Type B pancreatic cell (in vitro differentiated cells): ENCODE measurements at regions not wholly inside any gene's neighbourhood (a gene's known extent, or its start where the extent isn't known, plus 50 kb on each side); places are given as distances from the start of the nearest gene placed in this dataset.

Experiments
- DNase-seq: peaks from one replicate; pipeline ENCODE4 v3.0.0; 2021; ENCODE audit warnings: mixed read lengths; ENCODE audit not compliant: unreplicated experiment; ENCODE audit errors: extremely low spot score
- H3K27ac Mint-ChIP-seq: 2 replicates; pipeline ENCODE4 v1.8.0; 2021; ENCODE audit warnings: mild to moderate bottlenecking, mixed read lengths
- H3K27me3 Mint-ChIP-seq: 2 replicates; pipeline ENCODE4 v1.8.0; 2021; ENCODE audit warnings: mixed read lengths
- H3K36me3 Mint-ChIP-seq: 2 replicates; pipeline ENCODE4 v1.8.0; 2021; ENCODE audit warnings: mixed read lengths
- H3K4me1 Mint-ChIP-seq: one replicate; pipeline ENCODE4 v1.8.0; 2021; ENCODE audit warnings: mixed read lengths; ENCODE audit not compliant: unreplicated experiment
- H3K4me3 Mint-ChIP-seq: 2 replicates; pipeline ENCODE4 v1.8.0; 2021; ENCODE audit warnings: mild to moderate bottlenecking, mixed read lengths
- H3K9me3 Mint-ChIP-seq: 2 replicates; pipeline ENCODE4 v1.8.0; 2021; ENCODE audit warnings: mixed read lengths
- TF ChIP-seq, protein P1 (sequence below): fragments of 200-600 bp; sonication (generic); conservative IDR thresholded peaks from 2 replicates; pipeline ENCODE4 v1.5.0; 2021; ENCODE audit warnings: antibody characterized with exemption, mild to moderate bottlenecking

DNA sequence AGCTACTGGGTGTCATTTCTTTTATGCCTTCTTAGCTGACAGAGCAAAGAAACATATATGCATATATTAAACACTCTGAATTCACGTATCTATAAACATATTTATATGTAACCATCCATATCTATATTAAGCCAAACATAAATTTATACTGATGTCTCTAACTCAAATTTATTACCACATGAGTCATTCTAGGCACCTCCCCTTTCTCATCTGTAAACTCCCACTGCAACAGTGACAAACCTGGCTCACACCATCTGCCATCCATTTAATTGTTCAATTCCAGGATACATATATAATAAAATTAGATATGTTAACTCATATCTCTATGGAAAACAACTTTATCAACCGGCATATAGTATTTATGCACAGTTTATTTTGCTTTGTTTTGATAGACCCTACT is 722.3 kb downstream of the SORCS1 start:
- no peaks in the 10 kb centered on the region for H3K27me3 Mint-ChIP-seq
- H3K4me1 Mint-ChIP-seq, result peaks cover 13% of the 10 kb centered on the region
- no peaks in the 10 kb centered on the region for H3K36me3 Mint-ChIP-seq
- H3K27ac Mint-ChIP-seq, result no peak overlapping the region
- no peak overlapping the region for H3K4me3 Mint-ChIP-seq
- TF ChIP-seq, protein P1, sequence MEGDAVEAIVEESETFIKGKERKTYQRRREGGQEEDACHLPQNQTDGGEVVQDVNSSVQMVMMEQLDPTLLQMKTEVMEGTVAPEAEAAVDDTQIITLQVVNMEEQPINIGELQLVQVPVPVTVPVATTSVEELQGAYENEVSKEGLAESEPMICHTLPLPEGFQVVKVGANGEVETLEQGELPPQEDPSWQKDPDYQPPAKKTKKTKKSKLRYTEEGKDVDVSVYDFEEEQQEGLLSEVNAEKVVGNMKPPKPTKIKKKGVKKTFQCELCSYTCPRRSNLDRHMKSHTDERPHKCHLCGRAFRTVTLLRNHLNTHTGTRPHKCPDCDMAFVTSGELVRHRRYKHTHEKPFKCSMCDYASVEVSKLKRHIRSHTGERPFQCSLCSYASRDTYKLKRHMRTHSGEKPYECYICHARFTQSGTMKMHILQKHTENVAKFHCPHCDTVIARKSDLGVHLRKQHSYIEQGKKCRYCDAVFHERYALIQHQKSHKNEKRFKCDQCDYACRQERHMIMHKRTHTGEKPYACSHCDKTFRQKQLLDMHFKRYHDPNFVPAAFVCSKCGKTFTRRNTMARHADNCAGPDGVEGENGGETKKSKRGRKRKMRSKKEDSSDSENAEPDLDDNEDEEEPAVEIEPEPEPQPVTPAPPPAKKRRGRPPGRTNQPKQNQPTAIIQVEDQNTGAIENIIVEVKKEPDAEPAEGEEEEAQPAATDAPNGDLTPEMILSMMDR, result no peak
- peaks cover 4% of the 10 kb centered on the region for H3K9me3 Mint-ChIP-seq
- no peak for DNase-seq

- no peak for DNase-seq
- Mint-ChIP-seq H3K4me1 (peaks cover 13% of the 10 kb centered on the region), H3K27me3 (no peaks in the 10 kb centered on the region), H3K36me3 (no peaks in the 10 kb centered on the region), H3K4me3 (no peak overlapping the region), H3K27ac (no peak overlapping the region), H3K9me3 (no peaks in the 10 kb centered on the region)
- TF ChIP-seq, protein P1, result no peak
Measured at GRCh38 chr10:106440767-106441166, 723.7 kb downstream of the SORCS1 start.

DNA sequence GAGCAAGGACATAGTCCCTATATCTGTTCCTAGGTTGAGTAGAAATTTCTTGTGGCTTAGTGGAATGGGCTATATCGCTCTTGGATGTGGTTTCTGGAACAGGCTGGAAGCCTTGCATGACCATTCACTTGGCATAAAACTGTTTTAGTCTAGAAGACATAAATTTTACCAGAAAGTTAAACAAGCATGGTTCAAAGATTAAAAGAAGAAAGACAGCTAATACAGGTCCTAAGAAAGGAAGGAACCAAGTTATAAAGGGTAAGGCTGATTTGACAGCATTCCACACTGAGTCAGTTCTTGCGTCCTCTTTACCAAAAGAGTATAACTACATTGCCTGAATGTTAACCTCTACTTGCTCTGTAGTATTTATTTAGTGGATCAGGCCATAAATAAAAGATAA is 724.2 kb downstream of the SORCS1 start:
- H3K4me3 Mint-ChIP-seq, result no peak overlapping the region
- peaks cover 13% of the 10 kb centered on the region for H3K4me1 Mint-ChIP-seq
- H3K27ac Mint-ChIP-seq, result no peak overlapping the region
- TF ChIP-seq, protein P1, result no peak
- H3K9me3 Mint-ChIP-seq, result no peaks in the 10 kb centered on the region
- no peaks in the 10 kb centered on the region for H3K36me3 Mint-ChIP-seq
- no peak for DNase-seq
- H3K27me3 Mint-ChIP-seq, result no peaks in the 10 kb centered on the region

GRCh38 chr10:106439366-106439765 is 725.1 kb downstream of the SORCS1 start:
- H3K4me3 Mint-ChIP-seq, result no peak overlapping the region
- H3K9me3 Mint-ChIP-seq, result no peaks in the 10 kb centered on the region
- TF ChIP-seq, protein P1, result no peak
- DNase-seq, result no peak
- no peak overlapping the region for H3K27ac Mint-ChIP-seq
- H3K27me3 Mint-ChIP-seq, result no peaks in the 10 kb centered on the region
- peaks cover 13% of the 10 kb centered on the region for H3K4me1 Mint-ChIP-seq
- H3K36me3 Mint-ChIP-seq, result no peaks in the 10 kb centered on the region

DNA sequence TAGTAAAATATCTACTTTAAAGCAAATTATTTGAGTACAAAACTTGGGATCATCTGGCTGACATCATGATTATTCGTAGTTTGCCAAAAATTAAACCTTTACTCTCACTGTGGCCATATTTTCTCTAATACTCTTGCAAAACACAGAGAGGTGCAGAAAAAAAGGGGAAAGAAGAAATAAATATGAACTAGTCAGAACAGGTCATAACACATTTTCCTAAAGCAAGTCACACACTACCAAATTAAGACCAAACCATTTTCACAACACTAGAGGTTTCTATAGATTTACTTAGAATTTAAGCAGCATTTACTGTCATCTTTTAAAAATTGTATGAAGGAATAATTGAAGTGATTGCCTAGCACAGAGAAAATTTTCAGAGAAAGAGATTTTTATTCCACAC is 726.1 kb downstream of the SORCS1 start:
- no peaks in the 10 kb centered on the region for H3K9me3 Mint-ChIP-seq
- DNase-seq, result no peak
- TF ChIP-seq, protein P1, result no peak
- H3K36me3 Mint-ChIP-seq, result no peaks in the 10 kb centered on the region
- peaks cover 13% of the 10 kb centered on the region for H3K4me1 Mint-ChIP-seq
- H3K4me3 Mint-ChIP-seq, result no peak overlapping the region
- H3K27ac Mint-ChIP-seq, result no peak overlapping the region
- H3K27me3 Mint-ChIP-seq, result no peaks in the 10 kb centered on the region

DNA sequence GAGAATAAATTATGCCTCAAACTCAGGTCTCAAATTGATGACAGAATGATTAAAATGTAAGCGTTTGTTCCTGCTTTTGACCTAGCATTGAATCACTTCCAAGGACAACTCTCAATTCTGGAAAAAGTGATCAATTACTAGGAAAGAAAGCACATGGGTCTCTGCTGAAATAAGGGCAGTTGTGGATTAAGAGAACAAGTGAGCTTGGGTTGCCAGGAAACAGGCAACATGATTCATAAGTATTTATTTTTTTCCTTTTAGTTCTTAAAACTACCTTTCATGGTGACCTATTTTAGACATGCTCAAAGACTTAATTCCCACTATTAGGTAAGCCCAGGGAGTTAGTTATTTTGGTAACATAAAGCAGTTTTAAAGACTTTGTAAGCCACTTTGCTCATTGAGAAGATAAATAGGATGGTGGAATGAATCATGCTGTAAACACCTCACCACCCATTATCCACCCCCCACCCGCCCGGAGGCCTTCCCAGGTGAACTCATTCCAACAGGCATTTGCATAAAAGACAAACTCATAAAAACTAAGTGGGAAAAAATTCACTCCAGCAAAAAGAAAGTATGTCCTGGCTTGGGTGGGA is 728.3 kb downstream of the SORCS1 start:
- TF ChIP-seq, protein P1, result no peak
- no peak for DNase-seq
- peaks cover 13% of the 10 kb centered on the region for H3K4me1 Mint-ChIP-seq
- no peaks in the 10 kb centered on the region for H3K9me3 Mint-ChIP-seq
- no peak overlapping the region for H3K27ac Mint-ChIP-seq
- no peaks in the 10 kb centered on the region for H3K36me3 Mint-ChIP-seq
- no peaks in the 10 kb centered on the region for H3K27me3 Mint-ChIP-seq
- H3K4me3 Mint-ChIP-seq, result no peak overlapping the region
